NOMO-1 (cell line): ENCODE measurements at regions not wholly inside any gene's neighbourhood (a gene's known extent, or its start where the extent isn't known, plus 50 kb on each side); places are given as distances from the start of the nearest gene placed in this dataset.
"Not testable (repeated sequence)": the region's sequence is repeated elsewhere in the genome, so short reads cannot be mapped to it uniquely, and the experiment has no call there.

Experiments
- DNase-seq, 2 experiments: peaks; one replicate each; lab custom pipeline; 2025; ENCODE audit not compliant: unreplicated experiment in 2 of 2; lab: John Stamatoyannopoulos, UW

DNA sequence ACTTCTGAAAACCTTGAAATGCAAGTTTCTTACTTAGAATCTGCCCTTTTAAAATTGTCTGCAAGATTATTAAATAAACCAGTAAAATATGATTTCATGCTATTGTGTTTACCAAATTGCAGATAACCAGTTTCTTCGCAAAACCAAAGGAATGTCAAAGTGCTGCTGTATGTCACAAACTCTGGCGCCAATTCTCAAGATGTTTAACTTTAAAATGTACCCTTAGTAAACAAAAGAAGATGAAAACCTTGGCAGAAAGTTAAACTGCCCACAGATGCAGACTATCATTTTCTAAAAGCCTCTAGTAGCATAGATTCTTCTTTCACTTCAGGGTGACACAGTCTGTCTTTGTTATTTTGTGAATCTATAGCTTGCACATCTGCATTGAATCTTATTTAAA lies 189.2 kb downstream of the SLITRK6 start:
- no peak for DNase-seq

DNA sequence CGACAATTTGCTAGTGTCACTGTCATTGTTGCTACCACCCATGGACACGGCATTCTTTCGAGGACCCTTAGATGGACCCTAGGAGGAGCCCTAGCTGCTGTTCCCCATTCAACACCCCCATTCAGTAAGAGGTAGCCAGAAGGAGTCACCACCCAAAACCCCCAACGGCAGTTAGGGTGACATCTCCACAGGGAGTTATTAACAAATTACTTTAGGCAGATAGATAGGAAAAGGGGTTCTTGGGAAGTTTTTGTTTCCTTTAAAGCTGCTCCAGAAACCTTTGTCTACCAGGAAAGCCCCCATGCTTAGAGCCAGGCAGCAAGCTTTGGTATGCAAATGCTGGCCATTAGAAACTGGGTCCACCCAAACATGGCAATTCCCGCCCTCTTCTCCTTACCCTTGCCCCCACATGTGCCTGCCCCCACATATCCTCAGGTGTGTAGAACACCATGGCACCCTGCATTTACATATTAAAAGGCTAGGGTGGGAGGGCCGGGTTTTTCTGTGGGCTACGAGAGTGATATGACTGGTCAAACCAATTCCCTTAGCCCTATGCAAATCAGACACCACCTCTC lies 190.9 kb downstream of the SLITRK6 start:
- DNase-seq, result no peak

DNA sequence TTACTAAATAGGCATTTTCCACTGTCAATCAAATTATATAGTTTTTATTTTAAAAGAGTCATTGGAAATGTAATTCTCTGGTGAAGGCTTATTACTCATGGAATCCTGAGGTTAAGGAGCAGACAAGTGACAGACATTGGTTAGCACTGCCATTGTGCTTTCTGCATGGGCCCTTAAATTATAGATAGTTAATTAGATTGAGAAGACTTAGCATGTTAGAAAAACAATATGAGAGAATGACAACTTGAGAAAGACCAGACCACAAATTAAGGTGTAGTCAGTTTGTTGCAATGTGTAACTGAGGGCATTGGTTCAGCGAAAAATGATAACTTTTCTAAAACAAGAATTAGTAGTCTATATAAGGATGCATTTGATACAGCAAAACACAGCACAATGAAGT lies 195.5 kb downstream of the SLITRK6 start:
- no peak for DNase-seq

GRCh38 chr13:85601526-85601925 lies 197.7 kb downstream of the SLITRK6 start:
- no peak for DNase-seq

DNA sequence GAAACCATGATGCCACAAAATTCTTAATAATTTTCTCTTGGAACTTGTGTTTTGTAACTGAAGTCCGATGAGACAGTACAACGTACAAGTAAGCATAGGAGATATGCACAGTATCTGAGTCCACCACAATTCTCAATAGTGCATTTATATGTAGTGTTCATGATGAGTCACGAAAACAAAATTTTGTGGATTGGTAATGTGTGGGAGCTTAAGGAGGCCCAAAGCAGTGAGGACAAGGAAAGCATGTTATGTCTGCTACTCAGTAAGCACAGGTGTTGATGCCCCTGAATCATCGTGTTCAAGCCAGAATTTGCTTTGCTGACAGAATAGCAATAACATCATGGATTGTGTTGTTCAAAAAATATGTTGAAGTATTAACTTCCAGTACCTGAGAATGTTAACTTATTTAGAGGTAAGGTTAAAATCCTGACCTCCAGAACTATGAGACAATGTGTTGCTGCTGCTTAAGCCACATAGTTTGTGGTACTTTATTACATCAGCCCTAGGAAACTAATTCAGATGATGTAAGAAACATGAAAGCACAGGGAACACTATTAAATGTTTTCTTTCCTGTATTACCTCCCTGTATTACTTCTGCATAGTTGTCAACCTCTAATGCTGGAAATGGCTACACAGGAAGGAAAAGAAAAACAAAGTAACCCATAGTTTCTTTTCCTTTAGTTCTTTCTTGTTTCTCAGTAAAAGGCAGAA lies 201.3 kb downstream of the SLITRK6 start:
- no peak for DNase-seq

- DNase-seq, result no peak
Measured at GRCh38 chr13:85592211-85592610, 207.0 kb downstream of the SLITRK6 start.

DNA sequence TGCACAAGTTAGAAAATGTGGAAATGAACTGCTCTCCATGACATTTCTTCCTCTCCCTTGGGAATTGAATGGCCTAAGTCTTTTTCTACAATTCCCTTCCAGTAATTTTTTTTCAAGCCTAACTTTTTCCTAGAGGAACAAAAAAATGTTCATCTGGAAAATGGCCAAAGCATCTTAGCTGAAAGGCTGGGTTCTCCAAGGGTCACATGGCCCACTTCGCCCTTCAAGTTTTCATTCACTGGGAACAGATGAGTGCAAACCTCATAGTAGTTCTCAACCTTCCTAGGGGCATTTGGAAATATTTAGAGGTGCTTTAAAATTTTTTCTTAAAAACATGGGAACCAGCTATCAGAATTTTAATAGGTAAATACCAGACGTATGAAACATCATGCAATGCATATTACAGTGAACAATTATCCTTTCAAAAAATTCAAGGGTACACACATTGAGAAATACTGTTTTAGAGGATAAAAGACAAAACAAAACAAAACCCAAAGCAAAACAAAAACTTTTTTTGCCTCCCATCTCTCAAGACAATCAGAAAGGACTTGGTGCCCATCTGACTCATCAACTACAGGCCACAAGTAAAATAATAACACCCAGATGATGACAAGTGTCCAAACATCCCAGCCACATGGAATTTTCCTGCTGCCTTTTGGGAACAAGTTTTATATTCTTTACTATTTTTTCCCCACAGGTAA lies 208.8 kb downstream of the SLITRK6 start:
- DNase-seq, result no peak

DNA sequence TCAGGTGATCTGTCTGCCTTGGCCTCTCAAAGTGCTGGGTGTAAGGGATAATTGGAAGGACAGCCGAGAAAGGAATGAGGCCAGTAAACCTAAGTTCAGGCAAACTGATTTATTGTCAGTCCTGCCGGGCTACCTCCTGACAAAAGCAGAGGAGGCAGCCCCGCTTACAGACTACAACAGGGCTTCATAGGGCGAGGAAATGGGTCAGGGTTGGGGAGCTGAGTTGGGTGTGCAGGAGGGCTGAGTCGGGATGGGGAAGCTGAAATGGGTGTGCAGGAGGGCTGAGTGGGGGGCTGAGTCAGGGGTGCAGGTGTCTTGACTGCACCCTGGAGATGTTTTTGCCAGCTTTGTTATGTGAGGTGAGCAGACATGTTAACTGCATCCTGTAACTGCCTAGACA lies 210.2 kb downstream of the SLITRK6 start:
- no peak for DNase-seq

- no peak for DNase-seq
Measured at GRCh38 chr13:85588359-85588758, 210.9 kb downstream of the SLITRK6 start.

DNA sequence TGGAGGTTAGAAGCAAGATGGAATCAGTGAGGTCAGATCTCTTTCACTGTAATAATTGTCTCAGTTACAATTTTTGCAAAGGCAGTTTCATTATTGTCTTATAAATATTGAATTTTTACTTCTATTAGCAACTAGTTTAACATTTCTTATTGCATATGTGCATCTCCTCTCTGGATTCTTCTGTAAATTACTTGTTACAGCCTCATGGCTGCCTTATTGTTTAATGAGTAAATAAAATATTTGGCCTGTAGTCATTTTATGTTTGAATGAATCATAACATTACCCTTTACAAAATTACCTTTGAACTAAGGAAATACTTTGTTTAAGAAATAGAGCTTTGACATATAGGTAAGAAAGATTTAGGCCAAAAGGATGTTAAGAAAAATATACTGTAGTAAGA lies 212.4 kb downstream of the SLITRK6 start:
- no peak for DNase-seq

- DNase-seq, result no peak
Measured at GRCh38 chr13:85586422-85586831, 212.8 kb downstream of the SLITRK6 start.

DNA sequence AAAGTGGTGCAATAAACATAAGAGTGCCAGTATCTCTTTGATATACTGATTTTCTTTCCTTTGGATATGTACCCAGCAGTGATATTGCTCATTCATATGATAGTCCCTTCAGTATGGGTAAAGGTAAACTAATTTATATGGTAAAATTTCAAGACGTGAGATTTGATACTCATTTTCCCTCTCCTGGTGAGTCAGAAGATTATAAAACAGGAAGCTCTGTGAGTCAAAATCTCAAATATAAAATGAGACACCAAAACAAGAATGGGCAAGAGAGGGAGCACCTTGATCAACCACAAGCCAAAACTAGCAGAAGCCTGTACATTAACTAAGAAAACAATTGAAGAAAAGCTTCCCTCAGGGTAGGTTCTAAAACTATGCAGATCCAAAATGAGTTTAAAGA lies 216.3 kb downstream of the SLITRK6 start:
- peak in 1 of 2 experiments; percentile 0 for DNase-seq

- DNase-seq, result no peak
Measured at GRCh38 chr13:85575110-85575509, 224.1 kb downstream of the SLITRK6 start.

DNA sequence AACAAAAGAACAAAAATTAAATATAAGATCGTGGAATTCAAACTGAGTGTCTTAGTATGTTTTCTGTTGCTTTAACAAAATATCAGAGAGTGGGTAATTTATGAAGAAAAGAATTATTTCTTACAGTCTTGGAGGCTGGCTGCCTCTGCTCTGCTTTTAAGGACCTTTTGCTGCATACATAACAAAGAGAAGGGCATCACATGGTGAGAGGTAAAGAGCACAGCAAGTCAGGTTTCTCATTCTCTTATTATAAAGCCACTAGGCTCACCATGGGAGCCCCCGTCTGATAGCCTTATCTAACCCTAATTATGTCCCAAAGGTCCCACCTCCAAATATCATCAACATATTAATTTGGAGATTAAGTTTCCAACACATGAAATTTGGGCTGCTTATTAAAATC lies 231.3 kb downstream of the SLITRK6 start:
- DNase-seq, result no peak

GRCh38 chr13:85565652-85566051 lies 233.6 kb downstream of the SLITRK6 start:
- no peak for DNase-seq

DNA sequence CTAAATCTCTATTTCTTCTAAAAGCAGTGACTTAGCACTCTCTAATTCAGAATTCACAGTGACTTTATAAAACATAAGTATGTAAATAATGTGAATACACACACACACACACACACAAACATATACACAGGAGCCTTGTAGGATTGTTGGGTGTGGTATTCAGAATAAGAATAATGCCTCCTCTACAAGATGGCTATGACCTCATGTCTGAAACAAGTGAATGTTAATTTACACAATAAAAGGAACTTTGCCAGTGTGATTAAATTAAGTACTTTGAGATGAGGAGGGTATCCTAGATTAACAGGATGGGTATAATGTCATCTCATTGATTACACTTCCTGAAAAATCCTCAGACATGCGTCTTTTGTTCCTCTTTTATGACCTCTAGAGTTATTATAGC lies 234.6 kb downstream of the SLITRK6 start:
- no peak for DNase-seq

- DNase-seq, result no peak
Measured at GRCh38 chr13:85562282-85562681, 236.9 kb downstream of the SLITRK6 start.

- no peak for DNase-seq
Measured at GRCh38 chr13:85557691-85558467, 241.3 kb downstream of the SLITRK6 start.

GRCh38 chr13:85551012-85551411 lies 248.2 kb downstream of the SLITRK6 start:
- DNase-seq, result no peak

GRCh38 chr13:85549819-85550218 lies 249.4 kb downstream of the SLITRK6 start:
- no peak for DNase-seq

DNA sequence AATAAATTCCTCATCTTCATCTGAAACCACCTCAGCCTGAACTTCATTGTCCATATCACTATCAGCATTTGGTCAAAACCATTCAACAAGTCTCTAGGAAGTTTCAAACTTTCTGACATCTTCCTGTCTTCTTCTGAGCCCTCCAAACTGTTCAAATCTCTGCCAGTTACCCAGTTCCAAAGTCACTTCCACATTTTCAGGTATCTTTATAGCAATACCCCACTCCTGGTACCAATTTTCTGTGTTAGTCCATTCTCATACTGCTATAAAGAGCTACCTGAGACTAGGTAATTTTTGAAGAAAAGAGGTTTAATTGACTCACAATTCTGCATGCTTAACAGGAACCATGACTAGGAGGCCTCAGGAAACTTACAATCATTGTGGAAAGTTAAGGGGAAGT lies 250.4 kb downstream of the SLITRK6 start:
- DNase-seq, result not testable (repeated sequence)
